K562 (cell line): ENCODE measurements at regions not wholly inside any gene's neighbourhood (a gene's known extent, or its start where the extent isn't known, plus 50 kb on each side); places are given as distances from the start of the nearest gene placed in this dataset.

Experiments
- ATAC-seq: fragments of 200-7000 bp; cut with Tn5 transposase; 3 replicates; pipeline ENCODE4 v1.9.1; 2020; ENCODE audit warnings: moderate library complexity
- BruUV-seq: library from RNA; stranded (reverse); fragments of 400-500 nt; replicated peaks from 2 replicates; lab custom pipeline; 2021; lab: Mats Ljungman, UMichigan
- CTCF ChIA-PET: fragments of 300-600 bp; formaldehyde crosslinking; extraction: SDS; loops from one replicate; lab custom pipeline; 2021; ENCODE audit warnings: low intra/inter-chr PET ratio; lab: Yijun Ruan, JAX
- POLR2A ChIA-PET: fragments of 300-600, 350-650 bp; sonication (Branson Sonifier 250); formaldehyde crosslinking; extraction: SDS; loops from one replicate; lab custom pipeline; 2021; ENCODE audit warnings: antibody characterized with exemption, inconsistent platforms; lab: Yijun Ruan, JAX
- DNase-seq, 4 experiments: peaks; one replicate each; pipeline versions ENCODE4 v3.0.0 to v3.0.0-alpha.2; 2011 to 2018; ENCODE audit warnings: low spot score in 3 of 4, mixed read lengths in 3 of 4; ENCODE audit errors: extremely low read depth in 1 of 4
- FAIRE-seq: peaks from 2 replicates; lab custom pipeline; 2011; peaks lifted over from hg19 to GRCh38; lab: Jason Lieb, UNC
- H2AFZ ChIP-seq: 2 replicates; pipeline ENCODE4 v1.6.0; 2011; ENCODE audit warnings: low read depth, low read length, control low read depth, inconsistent platforms
- H3K27ac ChIP-seq: fragments of 200-600 bp; 3 replicates; pipeline ENCODE4 v1.8.0; 2011; ENCODE audit warnings: low read depth, mild to moderate bottlenecking, control low read depth, inconsistent platforms, low read length, moderate library complexity, mixed read lengths; ENCODE audit errors: extremely low read depth
- H3K27me3 ChIP-seq, 2 experiments: fragments of 300-600 bp in 1 of 2; 2 replicates in 1 of 2; 3 replicates in 1 of 2; pipeline versions ENCODE4 v1.6.0 to v1.8.0; 2011; ENCODE audit warnings: inconsistent platforms in 2 of 2, low read length in 2 of 2, mild to moderate bottlenecking in 1 of 2, mixed read lengths in 1 of 2, moderate library complexity in 1 of 2; ENCODE audit not compliant: control insufficient read depth in 2 of 2, insufficient read depth in 2 of 2
- H3K36me3 ChIP-seq: fragments of 300-600 bp; 3 replicates; pipeline ENCODE4 v1.8.0; 2011; ENCODE audit warnings: mild to moderate bottlenecking, low read length, inconsistent platforms; ENCODE audit not compliant: control insufficient read depth, insufficient read depth
- H3K4me1 ChIP-seq, 2 experiments: fragments of 200-600 bp in 1 of 2; replicated peaks in 1 of 2; 2 replicates in 1 of 2; 3 replicates in 1 of 2; pipeline versions ENCODE4 v1.5.1 to v1.8.0; 2011; ENCODE audit warnings: inconsistent platforms in 2 of 2, low read length in 2 of 2, mild to moderate bottlenecking in 1 of 2, mixed read lengths in 1 of 2, moderate library complexity in 1 of 2; ENCODE audit not compliant: control insufficient read depth in 2 of 2, insufficient read depth in 2 of 2
- H3K4me2 ChIP-seq: 2 replicates; pipeline ENCODE4 v1.6.1; 2011; ENCODE audit warnings: low read length, control low read depth, inconsistent platforms, mixed read lengths; ENCODE audit not compliant: insufficient read depth
- H3K4me3 ChIP-seq: fragments of 200-600 bp; sonication (generic), shearing (Covaris generic); 2 replicates; pipeline ENCODE4 v1.5.1; 2016; ENCODE audit warnings: control low read depth, inconsistent platforms
- H3K79me2 ChIP-seq: fragments of 200-600 bp; 3 replicates; pipeline ENCODE4 v1.8.0; 2011; ENCODE audit warnings: low read length, inconsistent platforms; ENCODE audit not compliant: control insufficient read depth, insufficient read depth
- H3K9ac ChIP-seq, 2 experiments: 2 replicates each; pipeline versions ENCODE4 v1.6.0 to v1.6.1; 2011; ENCODE audit warnings: low read depth in 2 of 2, low read length in 2 of 2, control low read depth in 1 of 2, inconsistent platforms in 1 of 2, mild to moderate bottlenecking in 1 of 2, mixed read lengths in 1 of 2; ENCODE audit not compliant: insufficient read depth in 1 of 2
- H3K9me1 ChIP-seq: one replicate; pipeline ENCODE4 v1.6.0; 2011; ENCODE audit warnings: inconsistent platforms, mild to moderate bottlenecking, low read length, moderate library complexity; ENCODE audit not compliant: control insufficient read depth, insufficient read depth
- H3K9me3 ChIP-seq: replicated peaks from 2 replicates; pipeline ENCODE4 v1.5.1; 2011; ENCODE audit warnings: low read depth, low read length, inconsistent platforms; ENCODE audit not compliant: control insufficient read depth, insufficient read depth
- H4K20me1 ChIP-seq: replicated peaks from 2 replicates; pipeline ENCODE4 v1.6.1; 2011; ENCODE audit warnings: low read length, inconsistent platforms, mixed read lengths; ENCODE audit not compliant: control insufficient read depth, insufficient read depth
- ARNT ChIP-seq, 2 experiments: fragments of 450-650 bp; IDR thresholded peaks; 2 replicates each; pipeline ENCODE4 v1.6.1; 2016; ENCODE audit warnings: mild to moderate bottlenecking in 1 of 2
- BDP1 ChIP-seq: IDR thresholded peaks from 3 replicates; pipeline ENCODE4 v1.6.1; 2011; ENCODE audit not compliant: insufficient read length, insufficient read depth
- FOXA3 ChIP-seq, 2 experiments: fragments of 450-650 bp in 1 of 2; sonication (generic) in 1 of 2; formaldehyde crosslinking; IDR thresholded peaks in 1 of 2; conservative IDR thresholded peaks in 1 of 2; 2 replicates each; pipeline versions ENCODE4 v1.4.0 to v1.8.0; 2020 to 2022; ENCODE audit warnings: mild to moderate bottlenecking in 2 of 2, missing genetic modification reagents in 1 of 2
- FOXP4 ChIP-seq: sonication (generic); formaldehyde crosslinking; IDR thresholded peaks from 2 replicates; pipeline ENCODE4 v1.8.0; 2022; ENCODE audit warnings: mild to moderate bottlenecking, missing genetic modification reagents, borderline replicate concordance
- NFIX ChIP-seq: fragments of 250-450 bp; sonication (Bioruptor Pico); IDR thresholded peaks from 2 replicates; pipeline ENCODE4 v1.4.0; 2020; ENCODE audit warnings: low read depth, mild to moderate bottlenecking, moderate library complexity
- NRF1 ChIP-seq, 2 experiments: fragments of 450-650 bp; IDR thresholded peaks in 1 of 2; conservative IDR thresholded peaks in 1 of 2; 2 replicates each; pipeline ENCODE4 v1.6.1; 2014; ENCODE audit warnings: mild to moderate bottlenecking in 2 of 2
- PCBP2 ChIP-seq: fragments of 200-400 bp; formaldehyde crosslinking; IDR thresholded peaks from 2 replicates; pipeline ENCODE4 v1.6.1; 2018; ENCODE audit warnings: low read length, low read depth, mild to moderate bottlenecking, moderate library complexity; ENCODE audit not compliant: poor library complexity, severe bottlenecking
- POLR2AphosphoS5 ChIP-seq: IDR thresholded peaks from 2 replicates; pipeline ENCODE4 v1.6.1; 2011; ENCODE audit warnings: mild to moderate bottlenecking, low read depth, low read length, moderate library complexity; ENCODE audit not compliant: control insufficient read depth, insufficient read depth
- STAT6 ChIP-seq: sonication (generic); formaldehyde crosslinking; IDR thresholded peaks from 2 replicates; pipeline ENCODE4 v1.8.1; 2023; ENCODE audit warnings: mild to moderate bottlenecking, missing genetic modification reagents
- ZNF143 ChIP-seq: sonication (generic); formaldehyde crosslinking; IDR thresholded peaks from 2 replicates; pipeline ENCODE4 v1.9.0; 2022; ENCODE audit warnings: mild to moderate bottlenecking, missing genetic modification reagents
- ZNF551 ChIP-seq: fragments of 250-450 bp; sonication (Bioruptor Pico); IDR thresholded peaks from 2 replicates; pipeline ENCODE4 v1.5.0; 2021; ENCODE audit warnings: mild to moderate bottlenecking, moderate library complexity
- ZNF740 ChIP-seq, 3 experiments: fragments of 200-800 bp in 1 of 3; sonication (Bioruptor generic) in 1 of 3; sonication (generic) in 1 of 3; formaldehyde crosslinking in 1 of 3; IDR thresholded peaks; 2 replicates each; pipeline versions ENCODE4 v1.6.1 to v1.8.0; 2016 to 2022; ENCODE audit warnings: mild to moderate bottlenecking in 2 of 3, missing compliant biosample characterization in 2 of 3, missing genetic modification characterization in 2 of 3, missing genetic modification reagents in 1 of 3
- whole genome bisulfite sequencing: fragments of 100-300 bp; shearing (Covaris generic); methylation state at CpG from one replicate; pipeline ENCODE4 v1.1.6; 2016; ENCODE audit warnings: low coverage, mixed read lengths; ENCODE audit not compliant: insufficient coverage; ENCODE audit errors: missing lambda C conversion rate; 5-methylcytosine and 5-hydroxymethylcytosine counted together
- in situ Hi-C: fragments of 300-500 bp; cut with MboI; formaldehyde crosslinking; loops from 4 replicates; pipeline ENCODE4 v1.15.0; 2018; ENCODE audit warnings: inconsistent platforms, mixed read lengths
- intact Hi-C: fragments of 100-400 bp; cut with micrococcal nuclease; formaldehyde crosslinking; loops from 2 replicates; pipeline ENCODE4 v1.14.2; 2022
- TF ChIP-seq, protein P1 (sequence below): fragments of 450-650 bp; conservative IDR thresholded peaks from 2 replicates; pipeline ENCODE4 v1.6.1; 2016; ENCODE audit warnings: missing genetic modification characterization, low read depth, mild to moderate bottlenecking, control low read depth, missing compliant biosample characterization
- TF ChIP-seq, protein P2 (sequence below): fragments of 450-650 bp; IDR thresholded peaks from 2 replicates; pipeline ENCODE4 v1.6.1; 2016; ENCODE audit warnings: low read depth, mild to moderate bottlenecking, moderate library complexity

GRCh38 chr5:160904591-160904990 is 52.6 kb upstream of the ATP10B start:
- POLR2A ChIA-PET = interaction anchor here (0.6 kb wide), 2 partner anchors 27 to 802 kb away, joined by 3 read pairs; no protein-coding TSS in a partner anchor
- no peaks in the 10 kb centered on the region for H3K9me1 ChIP-seq
- FAIRE-seq = no peak
- WGBS = 0% methylated on average over 3 of the region's 3 CpGs
- BruUV-seq = no TSS peak
- TF ChIP-seq NRF1 (conservative IDR thresholded peaks at IDR 0.05 in 1 of 2, IDR thresholded peaks at IDR 0.05 in 1 of 2) (no peak), PCBP2 (no peak), ARNT (IDR thresholded peaks at IDR 0.05) (no peak), NFIX (CRISPR knock-in tag) (no peak), ZNF740 (CRISPR knock-in tag; IDR thresholded peaks at IDR 0.05) (no peak), ZNF740 (tag; IDR thresholded peaks at IDR 0.05) (no peak), FOXP4 (CRISPR knock-in tag) (no peak), BDP1 (no peak), FOXA3 (CRISPR knock-in tag; conservative IDR thresholded peaks at IDR 0.05 in 1 of 2, IDR thresholded peaks at IDR 0.05 in 1 of 2) (no peak), ZNF551 (no peak), ZNF143 (CRISPR knock-in tag) (no peak), POLR2AphosphoS5 (no peak), STAT6 (CRISPR knock-in tag) (no peak)
- TF ChIP-seq, protein P1, sequence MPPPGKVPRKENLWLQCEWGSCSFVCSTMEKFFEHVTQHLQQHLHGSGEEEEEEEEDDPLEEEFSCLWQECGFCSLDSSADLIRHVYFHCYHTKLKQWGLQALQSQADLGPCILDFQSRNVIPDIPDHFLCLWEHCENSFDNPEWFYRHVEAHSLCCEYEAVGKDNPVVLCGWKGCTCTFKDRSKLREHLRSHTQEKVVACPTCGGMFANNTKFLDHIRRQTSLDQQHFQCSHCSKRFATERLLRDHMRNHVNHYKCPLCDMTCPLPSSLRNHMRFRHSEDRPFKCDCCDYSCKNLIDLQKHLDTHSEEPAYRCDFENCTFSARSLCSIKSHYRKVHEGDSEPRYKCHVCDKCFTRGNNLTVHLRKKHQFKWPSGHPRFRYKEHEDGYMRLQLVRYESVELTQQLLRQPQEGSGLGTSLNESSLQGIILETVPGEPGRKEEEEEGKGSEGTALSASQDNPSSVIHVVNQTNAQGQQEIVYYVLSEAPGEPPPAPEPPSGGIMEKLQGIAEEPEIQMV = no peak
- TF ChIP-seq, protein P2, sequence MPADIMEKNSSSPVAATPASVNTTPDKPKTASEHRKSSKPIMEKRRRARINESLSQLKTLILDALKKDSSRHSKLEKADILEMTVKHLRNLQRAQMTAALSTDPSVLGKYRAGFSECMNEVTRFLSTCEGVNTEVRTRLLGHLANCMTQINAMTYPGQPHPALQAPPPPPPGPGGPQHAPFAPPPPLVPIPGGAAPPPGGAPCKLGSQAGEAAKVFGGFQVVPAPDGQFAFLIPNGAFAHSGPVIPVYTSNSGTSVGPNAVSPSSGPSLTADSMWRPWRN = no peak
- TF ChIP-seq, all 486 proteins: peak for 0
- no peaks in the 10 kb centered on the region for H3K27me3 ChIP-seq
- no peak overlapping the region for H2AFZ ChIP-seq
- H3K4me3 ChIP-seq = no peak overlapping the region
- no peak overlapping the region for H3K9ac ChIP-seq
- no peaks in the 10 kb centered on the region for H3K36me3 ChIP-seq
- no peaks in the 10 kb centered on the region for H3K9me3 ChIP-seq
- intact Hi-C loops (no loop called here), in situ Hi-C loops (no loop called here)
- no peaks in the 10 kb centered on the region for H4K20me1 ChIP-seq
- H3K79me2 ChIP-seq = no peaks in the 10 kb centered on the region
- ATAC-seq (no peak), DNase-seq (no peak)
- CTCF ChIA-PET = no interaction called here
- H3K4me2 ChIP-seq = no peak overlapping the region
- no peak overlapping the region for H3K27ac ChIP-seq
- no peaks in the 10 kb centered on the region for H3K4me1 ChIP-seq
